Muscle of arm (tissue), 1 donor: ENCODE measurements at regions not wholly inside any gene's neighbourhood (a gene's known extent, or its start where the extent isn't known, plus 50 kb on each side); places are given as distances from the start of the nearest gene placed in this dataset.

Source experiments
- DNase-seq: peaks from one replicate; pipeline ENCODE4 v3.0.0-alpha.2; 2013

GRCh38 chr4:79466621-79467020 lies 58.6 kb upstream of the GK2 start:
- DNase-seq: no peak
